HEK293T (cell line): ENCODE measurements at regions not wholly inside any gene's neighbourhood (a gene's known extent, or its start where the extent isn't known, plus 50 kb on each side); places are given as distances from the start of the nearest gene placed in this dataset.

ENCODE experiments used
- FOXM1 ChIP-seq: fragments of 450-650 bp; IDR thresholded peaks from 2 replicates; pipeline ENCODE4 v1.6.1; 2017; ENCODE audit warnings: mild to moderate bottlenecking, borderline replicate concordance
- PKNOX1 ChIP-seq: fragments of 450-650 bp; IDR thresholded peaks from 2 replicates; pipeline ENCODE4 v1.6.1; 2016

GRCh38 chr15:79775821-79776220 lies 121.0 kb downstream of the MTHFS start:
- TF ChIP-seq FOXM1 (no peak), PKNOX1 (no peak)
